Dendritic cell treated with granulocyte-macrophage colony-stimulating factor and Interleukin-4, amounts not matched to agents 40 ng/mL and 50 ng/mL, for 4 days (primary cell): ENCODE measurements at regions not wholly inside any gene's neighbourhood (a gene's known extent, or its start where the extent isn't known, plus 50 kb on each side); places are given as distances from the start of the nearest gene placed in this dataset.
"Not testable (repeated sequence)": the region's sequence is repeated elsewhere in the genome, so short reads cannot be mapped to it uniquely, and the experiment has no call there.

ENCODE experiments used
- H3K27ac Mint-ChIP-seq: one replicate; pipeline ENCODE4 v1.8.0; 2022; ENCODE audit warnings: mild to moderate bottlenecking, mixed read lengths
- H3K27me3 Mint-ChIP-seq: one replicate; pipeline ENCODE4 v1.8.0; 2022; ENCODE audit warnings: mild to moderate bottlenecking, mixed read lengths
- H3K36me3 Mint-ChIP-seq: one replicate; pipeline ENCODE4 v1.8.0; 2022; ENCODE audit warnings: low read depth, mixed read lengths
- H3K4me1 Mint-ChIP-seq: one replicate; pipeline ENCODE4 v1.8.0; 2022; ENCODE audit warnings: low read depth, mixed read lengths
- H3K4me3 Mint-ChIP-seq: one replicate; pipeline ENCODE4 v1.8.0; 2022; ENCODE audit warnings: mild to moderate bottlenecking, moderate library complexity, mixed read lengths
- H3K9me3 Mint-ChIP-seq: one replicate; pipeline ENCODE4 v1.8.0; 2022; ENCODE audit warnings: mixed read lengths
- intact Hi-C: fragments of 100-400 bp; cut with micrococcal nuclease; formaldehyde crosslinking; loops from one replicate; pipeline ENCODE4 v1.15.0; 2022

DNA sequence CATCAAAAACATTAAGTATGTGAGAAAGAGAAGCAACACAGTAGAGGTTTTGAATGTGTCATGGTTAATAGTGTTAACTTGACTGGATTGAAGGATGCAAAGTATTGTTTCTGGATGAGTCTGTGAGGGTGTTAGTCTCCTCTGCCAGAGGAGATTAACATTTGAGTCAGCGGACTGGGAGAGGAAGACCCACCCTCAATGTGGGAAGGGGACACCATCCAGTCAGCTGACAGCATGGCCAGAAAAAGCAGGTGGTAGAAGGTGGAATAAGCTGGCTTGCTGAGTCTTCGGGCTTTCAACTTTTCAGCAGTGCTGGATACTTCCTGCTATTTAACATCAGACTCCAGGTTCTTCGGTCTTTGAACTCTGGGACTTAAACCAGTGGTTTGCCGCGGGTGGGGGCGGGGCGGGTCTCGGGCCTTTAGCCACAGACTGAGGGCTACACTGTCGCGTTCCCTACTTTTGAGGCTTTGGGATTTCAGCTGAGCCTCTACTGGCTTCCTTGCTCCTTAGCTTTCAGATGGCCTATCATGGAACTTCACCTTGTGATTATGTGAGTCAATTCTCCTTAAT lies 309.9 kb upstream of the ST8SIA4 start:
- H3K36me3 Mint-ChIP-seq = no peaks in the 10 kb centered on the region
- H3K27me3 Mint-ChIP-seq = no peaks in the 10 kb centered on the region
- H3K4me1 Mint-ChIP-seq = no peaks in the 10 kb centered on the region
- no peak overlapping the region for H3K27ac Mint-ChIP-seq
- intact Hi-C loops = no loop called here
- H3K4me3 Mint-ChIP-seq = no peak overlapping the region
- peaks cover 29% of the 10 kb centered on the region for H3K9me3 Mint-ChIP-seq

DNA sequence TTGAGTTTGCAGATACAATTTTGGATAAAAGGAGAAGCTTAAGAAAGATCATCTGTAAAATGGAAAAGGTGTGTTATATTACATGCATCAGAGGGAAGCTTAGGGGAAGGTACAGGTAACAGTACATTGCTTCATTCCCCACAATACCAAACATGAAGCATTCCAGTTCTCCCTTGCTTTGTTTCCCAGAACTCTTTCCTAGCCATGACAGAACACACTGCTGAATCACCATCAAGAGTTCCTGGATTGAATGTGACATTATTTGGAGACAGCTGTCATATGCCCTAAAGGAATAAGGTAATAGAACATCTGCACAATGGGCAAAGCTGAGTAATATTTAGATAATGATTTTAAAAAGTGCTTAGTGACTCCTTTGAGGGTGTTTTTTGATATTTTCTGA lies 303.5 kb upstream of the ST8SIA4 start:
- Mint-ChIP-seq H3K4me3 (no peak overlapping the region), H3K27me3 (no peaks in the 10 kb centered on the region), H3K9me3 (peaks cover 47% of the 10 kb centered on the region), H3K36me3 (no peaks in the 10 kb centered on the region), H3K4me1 (no peaks in the 10 kb centered on the region), H3K27ac (no peak overlapping the region)
- intact Hi-C loops = no loop called here

DNA sequence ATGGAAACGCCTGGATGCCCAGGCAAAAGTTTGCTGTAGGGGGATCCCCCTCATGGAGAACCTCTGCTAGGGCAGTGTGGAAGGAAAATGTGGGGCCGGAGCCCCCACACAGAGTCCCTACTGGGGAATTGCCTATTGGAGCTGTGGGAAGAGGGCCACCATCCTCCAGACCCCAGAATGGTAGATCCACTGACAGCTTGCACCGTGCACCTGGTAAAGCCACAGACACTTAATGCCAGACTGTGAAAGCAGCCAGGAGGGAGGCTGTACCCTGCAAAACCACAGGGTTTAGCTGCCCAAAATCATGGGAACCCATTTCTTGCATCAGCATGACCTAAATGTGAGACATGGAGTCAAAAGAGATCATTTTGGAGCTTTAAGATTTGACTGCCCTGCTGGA lies 302.0 kb upstream of the ST8SIA4 start:
- intact Hi-C loops, H3K27ac Mint-ChIP-seq, H3K4me1 Mint-ChIP-seq, H3K36me3 Mint-ChIP-seq, H3K27me3 Mint-ChIP-seq, H3K4me3 Mint-ChIP-seq: not testable (repeated sequence)
- H3K9me3 Mint-ChIP-seq = peaks cover 37% of the 10 kb centered on the region

DNA sequence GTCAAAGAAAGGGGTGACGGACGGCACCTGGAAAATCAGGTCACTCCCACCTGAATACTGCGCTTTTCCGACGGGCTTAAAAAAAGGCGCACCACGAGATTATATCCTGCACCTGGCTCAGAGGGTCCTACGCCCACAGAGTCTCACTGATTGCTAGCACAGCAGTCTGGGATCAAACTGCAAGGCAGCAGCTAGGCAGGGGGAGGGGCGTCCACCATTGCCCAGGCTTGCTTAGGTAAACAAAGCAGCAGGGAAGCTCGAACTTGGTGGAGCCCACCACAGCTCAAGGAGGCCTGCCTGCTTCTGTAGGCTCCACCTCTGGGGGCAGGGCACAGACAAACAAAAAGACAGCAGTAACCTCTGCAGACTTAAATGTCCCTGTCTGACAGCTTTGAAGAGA lies 277.3 kb upstream of the ST8SIA4 start:
- H3K4me1 Mint-ChIP-seq, intact Hi-C loops, H3K27ac Mint-ChIP-seq, H3K27me3 Mint-ChIP-seq, H3K36me3 Mint-ChIP-seq, H3K4me3 Mint-ChIP-seq: not testable (repeated sequence)
- peaks cover 46% of the 10 kb centered on the region for H3K9me3 Mint-ChIP-seq

DNA sequence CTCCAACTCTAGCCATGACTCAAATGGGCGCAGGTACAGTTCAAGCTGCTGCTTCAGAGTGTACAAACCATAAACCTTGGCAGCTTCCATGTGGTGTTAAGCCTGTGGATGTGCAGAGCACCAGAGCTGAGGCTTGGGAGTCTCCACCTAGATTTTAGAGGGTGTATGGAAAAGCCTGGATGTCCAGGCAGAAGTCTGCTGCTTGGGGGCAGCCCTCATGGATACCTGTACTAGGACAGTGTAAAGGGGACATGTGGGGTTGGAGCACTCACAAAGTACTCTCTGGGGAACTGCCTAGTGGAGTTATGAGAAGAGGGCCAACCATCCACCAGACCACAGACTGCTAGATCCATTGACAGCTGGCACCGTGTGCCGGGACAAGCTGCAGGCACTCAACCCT lies 273.5 kb upstream of the ST8SIA4 start:
- H3K27ac Mint-ChIP-seq = no peak overlapping the region
- no peaks in the 10 kb centered on the region for H3K27me3 Mint-ChIP-seq
- peaks cover 40% of the 10 kb centered on the region for H3K9me3 Mint-ChIP-seq
- intact Hi-C loops = no loop called here
- H3K36me3 Mint-ChIP-seq = no peaks in the 10 kb centered on the region
- no peaks in the 10 kb centered on the region for H3K4me1 Mint-ChIP-seq
- H3K4me3 Mint-ChIP-seq = no peak overlapping the region

GRCh38 chr5:101174981-101175380 lies 271.9 kb upstream of the ST8SIA4 start:
- peaks cover 38% of the 10 kb centered on the region for H3K9me3 Mint-ChIP-seq
- no peaks in the 10 kb centered on the region for H3K36me3 Mint-ChIP-seq
- H3K4me1 Mint-ChIP-seq = no peaks in the 10 kb centered on the region
- no peaks in the 10 kb centered on the region for H3K27me3 Mint-ChIP-seq
- no peak overlapping the region for H3K4me3 Mint-ChIP-seq
- no peak overlapping the region for H3K27ac Mint-ChIP-seq
- intact Hi-C loops = no loop called here

DNA sequence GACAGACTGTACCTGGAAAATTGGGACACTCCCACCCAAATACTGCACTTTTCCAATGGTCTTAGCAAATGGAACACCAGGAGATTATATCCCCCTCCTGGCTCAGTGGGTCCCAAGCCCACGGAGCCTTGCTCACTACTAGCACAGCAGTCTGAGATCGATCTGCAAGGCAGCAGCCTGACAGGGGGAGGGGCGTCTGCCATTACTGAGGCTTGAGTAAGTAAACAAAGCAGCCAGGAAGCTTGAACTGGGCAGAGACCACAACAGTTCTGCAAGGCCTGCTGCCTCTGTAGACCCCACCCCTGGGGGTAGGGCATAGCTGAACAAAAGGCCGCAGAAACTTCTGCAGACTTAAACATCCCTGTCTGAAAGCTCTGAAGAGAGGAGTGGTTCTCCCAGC lies 260.0 kb upstream of the ST8SIA4 start:
- Mint-ChIP-seq H3K4me3 (no peak overlapping the region), H3K27me3 (no peaks in the 10 kb centered on the region), H3K9me3 (peaks cover 50% of the 10 kb centered on the region), H3K36me3 (no peaks in the 10 kb centered on the region), H3K4me1 (no peaks in the 10 kb centered on the region), H3K27ac (no peak overlapping the region)
- intact Hi-C loops = no loop called here

- Mint-ChIP-seq H3K27me3 (no peaks in the 10 kb centered on the region), H3K9me3 (peaks cover 38% of the 10 kb centered on the region), H3K4me1 (no peaks in the 10 kb centered on the region), H3K27ac (no peak overlapping the region), H3K4me3 (no peak overlapping the region), H3K36me3 (no peaks in the 10 kb centered on the region)
- intact Hi-C loops = no loop called here
These were observed 256.9 kb upstream of the ST8SIA4 start for GRCh38 chr5:101160002-101160401.

DNA sequence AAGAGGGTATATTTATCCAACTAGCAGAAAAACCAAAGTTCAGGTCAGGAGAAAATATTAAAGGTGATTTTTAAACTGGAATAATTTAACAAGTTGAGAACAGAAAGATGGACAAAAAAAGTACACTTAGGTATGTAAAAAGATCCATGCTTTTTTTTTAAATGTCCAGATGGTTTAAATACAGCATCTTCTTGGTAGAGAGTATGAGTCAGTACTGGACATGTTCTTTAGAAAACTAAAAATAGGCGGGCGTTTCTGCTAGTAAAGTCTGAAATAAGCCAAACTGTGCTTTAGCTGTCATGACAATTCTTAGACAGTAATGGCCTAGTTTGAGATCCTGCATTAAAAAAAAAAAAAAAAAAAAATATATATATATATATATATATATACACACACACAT lies 255.9 kb upstream of the ST8SIA4 start:
- H3K27ac Mint-ChIP-seq = no peak overlapping the region
- H3K4me1 Mint-ChIP-seq = no peaks in the 10 kb centered on the region
- H3K27me3 Mint-ChIP-seq = no peaks in the 10 kb centered on the region
- intact Hi-C loops = no loop called here
- H3K4me3 Mint-ChIP-seq = no peak overlapping the region
- H3K9me3 Mint-ChIP-seq = peaks cover 28% of the 10 kb centered on the region
- H3K36me3 Mint-ChIP-seq = no peaks in the 10 kb centered on the region

- H3K27me3 Mint-ChIP-seq = no peaks in the 10 kb centered on the region
- no peaks in the 10 kb centered on the region for H3K4me1 Mint-ChIP-seq
- no peak overlapping the region for H3K4me3 Mint-ChIP-seq
- H3K36me3 Mint-ChIP-seq = no peaks in the 10 kb centered on the region
- intact Hi-C loops = no loop called here
- peaks cover 10% of the 10 kb centered on the region for H3K9me3 Mint-ChIP-seq
- no peak overlapping the region for H3K27ac Mint-ChIP-seq
These were observed 250.4 kb upstream of the ST8SIA4 start for GRCh38 chr5:101153526-101153925.

DNA sequence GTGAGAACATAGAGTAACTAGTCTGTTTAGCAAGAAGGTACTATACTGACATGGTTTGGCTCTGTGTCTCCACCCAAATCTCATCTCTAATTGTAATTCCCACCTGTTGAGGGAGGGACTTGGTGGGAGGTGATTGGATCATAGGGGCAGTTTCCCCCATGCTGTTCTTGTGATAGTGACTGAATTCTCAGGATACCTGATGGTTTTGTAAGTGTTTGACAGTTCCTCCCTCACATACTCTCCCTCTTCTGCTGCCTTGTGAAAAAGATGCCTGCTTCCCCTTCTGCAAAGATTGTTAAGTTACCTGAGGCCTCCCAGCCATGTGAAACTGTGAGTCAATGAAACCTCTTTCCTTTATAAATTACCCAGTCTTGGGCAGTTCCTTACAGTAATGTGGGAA lies 240.4 kb upstream of the ST8SIA4 start:
- H3K4me3 Mint-ChIP-seq = no peak overlapping the region

GRCh38 chr5:101142102-101142501 lies 239.0 kb upstream of the ST8SIA4 start:
- no peak overlapping the region for H3K27ac Mint-ChIP-seq
- H3K4me1 Mint-ChIP-seq = no peaks in the 10 kb centered on the region
- no peak overlapping the region for H3K4me3 Mint-ChIP-seq
- no peaks in the 10 kb centered on the region for H3K27me3 Mint-ChIP-seq
- intact Hi-C loops = no loop called here
- no peaks in the 10 kb centered on the region for H3K9me3 Mint-ChIP-seq
- H3K36me3 Mint-ChIP-seq = no peaks in the 10 kb centered on the region

More for the DNA sequence above, 240.4 kb upstream of the ST8SIA4 start:
- no peaks in the 10 kb centered on the region for H3K27me3 Mint-ChIP-seq
- no peaks in the 10 kb centered on the region for H3K36me3 Mint-ChIP-seq
- no peak overlapping the region for H3K27ac Mint-ChIP-seq
- intact Hi-C loops = no loop called here
- H3K9me3 Mint-ChIP-seq = no peaks in the 10 kb centered on the region
- H3K4me1 Mint-ChIP-seq = no peaks in the 10 kb centered on the region

DNA sequence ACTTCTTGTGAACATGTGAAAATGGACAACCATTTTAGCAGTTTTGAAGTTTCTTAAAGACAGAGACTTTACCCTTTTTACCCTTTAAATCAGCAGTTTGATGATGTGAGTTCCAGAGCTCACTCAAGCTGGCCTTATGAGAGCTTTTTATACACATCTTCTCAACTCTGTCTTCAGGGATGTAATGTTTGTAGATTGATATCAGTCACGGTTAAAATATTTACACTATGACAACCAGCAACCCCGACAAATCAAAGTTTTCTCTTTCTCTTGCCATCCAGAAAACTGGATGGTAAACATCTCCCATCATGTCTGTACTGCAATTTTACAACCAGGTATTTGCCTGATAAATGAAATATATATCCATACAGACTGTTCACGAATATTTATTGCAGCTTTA lies 233.4 kb upstream of the ST8SIA4 start:
- intact Hi-C loops = no loop called here
- Mint-ChIP-seq H3K4me3 (no peak overlapping the region), H3K9me3 (no peaks in the 10 kb centered on the region), H3K27me3 (no peaks in the 10 kb centered on the region), H3K36me3 (no peaks in the 10 kb centered on the region), H3K4me1 (no peaks in the 10 kb centered on the region), H3K27ac (no peak overlapping the region)

DNA sequence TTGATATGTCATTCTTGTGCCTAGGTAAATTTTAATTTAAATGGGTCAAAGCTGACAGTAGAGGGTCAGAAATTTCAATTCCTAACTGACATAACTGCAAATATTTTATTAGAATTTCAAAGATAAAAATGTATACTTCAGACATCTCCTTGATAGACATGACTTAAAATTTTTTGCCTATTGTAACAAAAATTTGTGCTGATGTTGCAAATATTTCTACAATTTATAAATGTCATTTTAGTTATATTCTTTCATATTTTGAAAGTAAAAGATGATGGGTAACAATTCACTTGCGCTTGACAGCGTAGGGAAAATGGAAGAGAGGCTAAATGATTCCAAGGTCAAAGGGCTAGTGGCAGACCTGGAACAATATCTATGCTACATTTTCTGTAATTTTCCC lies 220.3 kb upstream of the ST8SIA4 start:
- H3K4me3 Mint-ChIP-seq = no peak overlapping the region
- no peaks in the 10 kb centered on the region for H3K9me3 Mint-ChIP-seq
- no peaks in the 10 kb centered on the region for H3K4me1 Mint-ChIP-seq
- intact Hi-C loops = no loop called here
- no peak overlapping the region for H3K27ac Mint-ChIP-seq
- no peaks in the 10 kb centered on the region for H3K27me3 Mint-ChIP-seq
- no peaks in the 10 kb centered on the region for H3K36me3 Mint-ChIP-seq

DNA sequence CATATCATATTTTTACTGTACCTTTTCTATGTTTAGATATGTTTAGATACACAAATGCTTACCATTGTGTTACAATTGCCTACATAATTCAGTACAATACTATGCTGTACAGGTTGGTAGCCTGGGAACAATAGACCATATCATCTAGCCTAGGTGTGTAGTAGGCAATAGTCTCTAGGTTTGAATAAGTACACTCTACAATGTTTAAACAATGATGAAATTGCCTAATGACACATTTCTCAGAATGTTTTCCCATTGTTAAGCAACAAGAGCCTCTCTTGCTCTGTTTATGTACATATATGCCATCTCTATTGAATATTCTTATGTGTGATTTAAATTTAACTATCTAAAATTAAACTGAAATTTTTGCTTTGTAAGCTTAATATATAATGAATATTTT lies 209.6 kb upstream of the ST8SIA4 start:
- H3K4me1 Mint-ChIP-seq = no peaks in the 10 kb centered on the region
- no peak overlapping the region for H3K4me3 Mint-ChIP-seq
- no peak overlapping the region for H3K27ac Mint-ChIP-seq
- peaks cover 9% of the 10 kb centered on the region for H3K9me3 Mint-ChIP-seq
- H3K36me3 Mint-ChIP-seq = no peaks in the 10 kb centered on the region
- intact Hi-C loops = no loop called here
- no peaks in the 10 kb centered on the region for H3K27me3 Mint-ChIP-seq
